HG02678 (cell line): ENCODE measurements at regions not wholly inside any gene's neighbourhood (a gene's known extent, or its start where the extent isn't known, plus 50 kb on each side); places are given as distances from the start of the nearest gene placed in this dataset.

Source experiments
- ATAC-seq: cut with Tn5 transposase; IDR thresholded peaks from one replicate; pipeline ENCODE4 v1.9.1; 2021; ENCODE audit warnings: mild to moderate bottlenecking, moderate library complexity; ENCODE audit not compliant: unreplicated experiment

DNA sequence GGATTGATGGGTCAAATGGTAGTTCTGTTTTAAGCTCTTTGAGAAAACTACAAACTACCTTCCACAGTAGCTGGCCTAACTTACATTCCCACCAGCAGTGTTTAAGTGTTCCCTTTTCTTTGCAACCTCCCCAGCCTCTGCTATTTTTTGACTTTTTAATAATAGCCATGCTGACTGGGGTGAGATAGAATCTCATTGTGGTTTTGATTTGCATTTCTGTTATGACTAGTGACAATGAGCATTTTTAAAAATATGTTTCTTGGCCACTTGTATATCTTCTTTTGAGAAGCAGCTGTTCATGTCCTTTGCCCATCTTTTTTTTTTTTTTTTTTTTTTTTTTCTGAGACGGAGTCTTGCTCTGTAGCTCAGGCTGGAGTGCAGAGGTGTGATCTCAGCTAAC lies 155.2 kb upstream of the BMPER start:
- peak; percentile 77 for ATAC-seq

DNA sequence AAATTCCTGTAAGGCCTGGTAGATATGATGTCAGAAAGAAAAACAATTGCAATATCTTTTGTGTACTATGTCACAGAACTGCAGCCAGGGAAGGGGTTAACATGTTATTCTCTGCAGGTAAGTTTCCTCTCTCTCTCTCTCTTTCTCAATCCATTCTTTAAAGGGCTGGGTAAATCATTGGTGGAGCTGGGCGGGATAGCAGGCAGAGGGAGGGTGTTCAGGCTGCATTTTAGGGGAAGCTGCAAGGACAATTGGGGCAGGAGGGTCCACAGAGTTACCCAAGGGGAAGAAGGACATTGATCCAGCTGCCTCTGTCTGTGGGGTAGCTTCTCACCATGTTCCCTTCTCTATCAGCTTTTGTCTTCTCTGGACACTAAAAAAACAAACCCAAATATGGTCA lies 153.9 kb upstream of the BMPER start:
- no peak for ATAC-seq

DNA sequence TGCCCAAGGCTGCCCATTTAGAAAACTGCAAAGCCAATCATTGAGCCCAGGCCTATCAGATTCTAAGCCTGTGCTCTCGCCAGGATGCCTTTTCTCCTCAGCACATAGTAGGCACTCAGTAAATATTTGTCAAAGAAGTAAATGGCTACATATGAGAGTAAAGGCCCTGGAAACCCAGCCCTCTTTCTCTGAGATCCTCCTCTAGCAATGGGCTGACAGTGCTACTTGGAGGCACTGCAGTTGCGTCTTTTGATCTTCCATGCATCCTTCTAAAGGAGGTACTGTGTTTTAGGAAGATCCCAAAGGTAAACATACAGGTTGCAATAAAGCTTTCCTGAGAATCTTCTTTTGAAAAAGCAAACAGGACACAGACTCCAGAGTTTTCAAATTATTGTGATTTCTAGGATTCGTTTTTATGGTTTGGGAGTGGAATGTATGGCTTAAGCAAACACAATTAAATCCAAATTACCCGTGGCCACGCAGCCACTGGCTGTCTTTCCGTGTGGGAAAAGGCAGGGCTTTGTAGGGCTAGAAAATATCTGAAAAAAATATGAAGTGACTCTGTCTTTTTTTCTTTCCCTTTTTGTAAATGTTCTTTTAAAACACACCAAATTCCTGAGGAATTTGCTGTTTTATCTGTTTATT lies 151.3 kb upstream of the BMPER start:
- ATAC-seq, result no peak

DNA sequence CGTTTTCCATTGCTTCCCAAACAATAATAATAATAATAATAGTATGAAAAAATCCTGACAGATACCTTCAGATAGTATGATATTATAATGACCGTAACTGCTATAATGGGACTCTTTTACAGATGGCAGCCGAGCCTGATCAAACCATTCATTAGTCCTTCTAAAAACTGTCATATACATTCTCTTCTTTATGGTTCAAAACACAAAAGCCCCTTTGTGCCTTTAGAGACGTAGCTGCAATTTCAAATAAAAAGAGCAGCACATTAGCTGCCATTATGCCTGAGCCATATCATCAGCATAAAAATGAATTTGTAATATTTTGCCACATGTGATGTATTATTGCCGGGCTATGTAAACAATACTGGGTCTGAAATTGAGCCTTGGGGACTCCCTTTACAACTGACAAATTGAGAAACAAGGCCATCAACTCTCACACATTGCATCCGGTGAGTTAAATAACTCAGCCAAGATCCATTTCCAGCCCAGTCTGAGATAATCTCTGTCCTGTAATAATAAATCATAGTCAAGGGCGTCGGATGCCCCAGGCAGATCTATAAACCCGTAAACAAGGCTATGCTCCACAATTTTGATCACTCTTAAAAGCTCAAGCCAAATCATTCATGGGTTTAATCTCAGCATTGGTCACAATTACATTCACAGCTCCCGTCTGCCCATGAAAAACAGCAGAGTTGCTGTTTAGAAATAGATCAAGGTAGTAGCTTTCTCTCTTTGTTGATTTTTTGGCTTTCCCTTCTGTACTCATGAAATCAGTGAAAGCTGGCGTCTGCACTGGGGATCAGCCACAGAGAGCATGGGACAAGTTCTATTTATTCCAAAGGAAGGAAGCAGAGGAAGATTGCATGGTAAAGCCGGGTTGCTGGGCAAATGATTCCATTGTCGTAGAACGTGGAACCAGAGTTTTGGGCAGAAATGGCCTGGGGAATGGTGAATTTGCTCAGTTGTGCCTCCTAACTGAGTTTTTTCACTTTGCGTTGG lies 150.1 kb upstream of the BMPER start:
- no peak for ATAC-seq

DNA sequence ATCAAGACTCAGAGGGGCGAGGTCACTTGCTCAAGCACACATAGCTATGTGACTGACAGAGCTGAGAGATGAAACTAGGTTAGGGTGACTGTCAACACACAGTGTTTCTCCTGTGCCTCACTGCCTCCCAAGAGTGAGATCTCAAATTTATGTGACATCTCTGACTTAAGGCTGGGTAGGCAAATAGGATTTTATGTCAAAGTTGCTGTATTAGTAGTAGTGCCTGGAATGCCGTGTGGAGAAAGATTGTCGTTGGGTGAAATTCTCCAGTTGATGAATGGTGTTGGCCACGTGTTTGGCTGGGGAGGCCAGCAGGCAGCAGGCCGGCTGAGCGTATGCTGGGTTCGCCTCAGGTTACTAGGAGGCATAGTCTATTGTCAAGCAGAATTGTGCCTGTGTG lies 148.3 kb upstream of the BMPER start:
- ATAC-seq, result no peak

DNA sequence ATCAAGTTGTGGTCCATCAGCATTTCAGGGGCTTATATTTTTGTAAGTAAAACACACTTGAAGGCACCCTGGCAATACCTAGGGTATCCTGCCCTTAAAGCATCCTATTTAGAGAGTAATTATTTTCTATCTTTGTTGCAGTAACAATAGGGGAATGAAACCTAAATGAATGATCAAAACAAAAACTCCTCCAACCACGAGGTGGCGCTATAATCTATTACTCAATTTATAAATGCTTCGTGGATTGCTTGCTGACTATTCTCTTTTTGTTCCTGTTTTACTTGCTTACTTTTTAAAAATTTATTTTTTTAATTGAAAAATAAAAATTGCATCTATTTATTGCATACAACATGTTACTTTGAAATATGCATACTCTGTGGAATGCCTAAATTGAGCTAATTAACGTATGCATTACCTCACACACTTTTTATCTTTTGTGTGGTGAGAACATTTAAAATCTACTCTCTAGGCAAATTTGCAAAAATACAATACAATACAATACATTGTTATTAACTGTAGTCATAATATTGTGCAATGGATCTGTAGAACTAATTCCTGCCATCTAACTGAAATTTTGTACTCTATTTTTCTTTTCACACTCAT lies 147.7 kb upstream of the BMPER start:
- ATAC-seq, result no peak

DNA sequence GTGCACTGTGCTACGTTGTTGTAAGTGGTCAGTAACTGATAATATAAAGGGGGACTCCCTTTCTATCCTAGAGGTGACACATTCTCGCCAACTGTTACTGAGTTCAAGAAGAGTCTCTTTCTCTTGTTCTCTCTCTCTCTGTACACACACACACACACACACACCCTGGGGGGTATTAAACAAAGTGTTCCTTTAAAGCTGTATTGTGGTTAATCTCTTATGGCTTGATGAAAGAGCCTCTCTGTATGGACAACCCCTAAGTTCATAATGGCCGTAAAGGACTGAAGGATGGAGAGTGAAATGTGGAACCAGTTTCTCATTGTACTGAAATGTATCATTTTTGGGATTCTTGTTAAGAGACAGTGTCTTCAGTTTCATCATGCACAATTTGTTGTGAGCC lies 145.2 kb upstream of the BMPER start:
- no peak for ATAC-seq

DNA sequence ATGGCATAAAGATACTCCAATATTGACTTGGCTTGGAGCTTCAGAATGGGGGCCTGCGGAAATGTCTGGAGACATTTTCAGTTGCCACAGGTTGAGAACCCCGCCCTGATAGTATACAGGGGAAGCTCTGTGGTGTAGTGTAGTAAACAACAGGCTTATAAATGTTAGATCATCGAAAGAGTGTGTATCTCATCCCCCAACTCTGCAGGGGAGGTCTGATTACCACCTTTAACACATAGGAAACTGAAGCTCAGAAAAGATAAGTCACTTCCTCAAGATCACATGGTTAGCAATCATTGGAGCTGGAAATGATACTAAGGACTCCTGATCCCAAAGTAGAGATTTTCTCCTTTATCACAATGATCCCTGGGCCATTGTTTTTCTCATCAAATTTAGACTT lies 144.5 kb upstream of the BMPER start:
- no peak for ATAC-seq

DNA sequence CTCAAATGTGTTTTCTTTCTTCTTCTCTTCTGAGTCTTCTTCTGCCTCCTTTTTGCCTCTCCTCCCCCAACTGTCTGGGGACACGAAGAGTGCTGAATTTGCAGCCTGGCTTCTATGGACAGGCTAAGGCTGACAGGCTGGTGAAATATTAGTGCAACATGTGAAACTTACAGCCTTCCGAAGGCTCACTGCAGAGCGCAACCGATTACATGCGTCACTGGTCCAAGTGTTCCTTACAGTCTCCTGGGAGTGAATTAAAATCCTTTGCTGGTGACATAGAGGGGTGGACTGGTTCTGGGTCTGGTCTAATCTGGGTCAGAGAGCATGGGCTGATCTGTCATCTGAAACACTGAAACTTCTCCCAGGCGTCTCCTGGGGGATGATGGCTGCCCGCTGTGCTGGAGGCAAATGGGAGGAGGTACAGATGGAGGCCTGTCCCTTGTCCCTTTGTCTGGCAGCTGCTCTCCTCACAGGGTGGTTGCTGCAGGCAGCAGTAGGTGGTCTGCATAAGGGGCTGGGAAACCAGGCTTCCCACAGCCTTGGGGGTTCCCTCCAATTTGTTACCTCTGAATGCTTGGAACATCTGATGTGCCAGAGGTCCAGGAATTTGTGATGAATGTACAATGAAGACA lies 143.8 kb upstream of the BMPER start:
- ATAC-seq, result no peak

DNA sequence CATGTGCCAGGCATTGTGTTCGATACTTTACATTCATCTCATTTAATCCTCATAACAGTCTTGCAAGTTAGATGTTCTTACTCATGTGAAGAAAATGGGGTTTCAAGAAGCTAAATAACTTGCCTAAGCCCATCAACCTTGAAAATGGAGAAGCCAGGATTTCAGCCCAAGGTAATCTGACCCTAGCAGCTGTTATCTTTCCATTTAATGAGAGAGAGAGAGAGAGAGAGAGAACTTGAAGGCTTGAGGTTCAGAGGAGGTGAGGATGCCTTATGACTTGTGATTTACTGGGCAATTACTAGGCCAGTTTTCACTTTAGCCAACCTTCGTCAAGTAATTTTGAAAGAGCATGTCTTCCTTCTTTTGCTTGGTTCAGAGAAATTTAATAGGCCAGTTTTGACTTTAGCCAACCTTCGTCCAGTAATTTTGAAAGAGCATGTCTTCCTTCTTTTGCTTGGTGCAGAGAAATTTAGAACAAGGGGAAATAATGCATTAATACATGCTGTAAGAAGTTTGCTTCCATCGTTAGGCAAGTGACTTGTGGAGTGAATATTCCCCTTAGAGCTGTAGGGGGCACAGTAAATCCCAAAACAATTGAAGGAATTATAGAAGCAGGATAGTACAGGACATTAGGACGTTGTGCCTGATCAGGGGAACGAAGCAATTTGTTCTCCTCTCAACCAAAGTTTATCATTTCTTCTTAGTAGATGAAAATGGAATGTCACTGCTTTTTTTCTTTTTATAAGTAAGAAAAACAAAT lies 143.0 kb upstream of the BMPER start:
- no peak for ATAC-seq

DNA sequence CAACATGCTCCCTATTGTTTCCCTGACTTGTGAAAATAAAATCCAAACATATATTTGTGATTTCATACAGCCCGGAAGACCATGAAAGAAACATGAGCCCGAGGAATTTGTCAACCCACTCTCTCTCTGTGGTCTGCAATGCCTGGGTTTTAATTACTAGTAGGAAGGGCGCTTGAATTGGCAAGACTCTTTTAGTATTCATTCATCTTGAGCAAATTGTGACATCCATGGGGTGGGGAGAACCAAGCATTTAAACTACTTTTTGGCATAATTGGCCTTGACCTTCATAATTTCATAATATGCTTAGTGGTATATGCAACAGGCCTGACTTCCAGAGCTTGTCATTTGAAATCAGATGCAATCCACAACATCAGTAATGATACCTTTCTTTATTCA lies 142.4 kb upstream of the BMPER start:
- ATAC-seq, result no peak

DNA sequence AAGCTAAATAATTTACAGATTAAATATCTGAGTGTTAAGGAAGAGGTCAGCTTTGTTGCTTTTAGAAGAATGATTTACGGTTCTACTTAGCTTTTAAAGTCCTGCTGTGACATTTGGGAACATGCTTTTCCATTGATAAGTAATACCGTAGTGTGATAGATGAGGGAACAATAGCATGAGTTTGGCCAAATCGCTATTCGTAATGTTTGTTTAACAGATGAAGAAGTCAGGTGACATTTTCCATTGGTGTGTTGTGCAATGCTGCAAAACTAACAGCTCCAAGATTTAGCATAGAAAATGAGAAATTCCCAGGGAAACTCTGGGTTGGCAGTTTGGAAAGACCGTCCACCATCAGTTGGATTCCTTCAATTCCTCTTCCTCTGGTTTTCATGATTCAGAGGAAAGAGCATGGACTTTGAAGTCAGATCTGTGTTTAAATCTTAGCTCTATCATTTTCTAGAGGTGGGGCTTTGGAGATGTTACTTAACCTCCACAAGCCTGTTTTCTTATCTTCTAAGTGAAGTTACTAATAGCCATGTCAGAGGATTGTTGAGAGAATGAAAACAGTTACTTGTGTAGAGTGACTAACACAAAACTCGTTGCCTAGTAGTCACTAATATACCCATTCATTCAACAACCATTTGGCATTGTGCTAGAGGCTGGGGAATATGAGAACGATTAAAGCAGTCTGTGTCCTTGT lies 140.4 kb upstream of the BMPER start:
- no peak for ATAC-seq

DNA sequence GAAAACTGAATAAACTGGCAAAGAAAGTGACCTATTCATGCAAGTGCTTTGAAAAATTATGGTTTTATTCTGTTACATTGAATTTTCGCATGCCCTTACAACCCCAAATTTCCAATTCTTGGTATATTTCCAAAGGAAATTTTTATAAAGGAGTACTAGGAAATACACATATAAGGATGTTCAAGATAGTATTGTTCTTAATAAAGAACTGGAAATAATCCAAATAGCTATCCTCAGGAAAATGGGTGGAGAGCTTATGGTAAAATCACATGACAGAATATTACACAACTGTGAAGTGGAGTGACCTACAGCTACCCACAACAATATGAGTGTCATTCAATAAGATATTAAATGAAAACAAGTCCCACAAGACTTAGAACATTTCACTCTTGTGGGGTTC lies 138.9 kb upstream of the BMPER start:
- no peak for ATAC-seq

DNA sequence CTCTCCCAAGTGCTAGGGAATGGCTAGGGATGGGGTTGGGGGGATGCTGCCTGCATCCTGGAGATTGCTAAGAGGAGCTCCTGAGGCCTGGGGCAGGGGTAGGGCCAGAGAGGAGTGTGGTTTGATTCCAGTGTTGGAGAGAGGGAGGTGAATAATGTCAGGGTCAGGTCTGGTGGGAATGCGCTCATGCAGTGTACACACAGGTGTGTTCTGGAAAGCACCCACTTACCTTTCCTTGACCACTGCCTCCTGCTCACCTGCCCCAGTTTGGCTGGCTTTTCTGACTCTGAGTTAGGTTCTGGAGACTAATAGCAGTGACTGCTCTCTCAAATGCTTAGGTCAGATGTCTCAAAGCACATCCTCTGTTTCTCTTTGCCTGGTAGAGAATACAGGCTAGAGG lies 135.4 kb upstream of the BMPER start:
- ATAC-seq, result no peak

DNA sequence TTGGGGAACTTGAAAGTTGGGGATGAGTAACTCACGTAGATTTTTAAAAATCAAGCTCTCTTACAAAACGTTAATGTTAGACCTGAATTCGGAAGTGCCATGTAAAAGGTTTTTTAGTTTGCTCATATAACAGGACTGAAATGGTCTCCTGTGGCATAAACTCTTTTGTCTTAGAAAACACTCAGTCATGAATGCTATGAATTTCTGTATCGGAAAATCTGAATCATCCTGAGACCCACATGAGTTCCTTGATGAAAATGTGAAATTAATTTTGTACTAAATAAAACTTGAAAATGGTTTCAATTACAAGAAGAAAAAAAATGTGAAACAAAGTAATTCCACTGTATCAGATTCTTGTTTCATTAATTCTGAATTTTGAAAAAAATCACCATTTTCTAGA lies 134.8 kb upstream of the BMPER start:
- no peak for ATAC-seq

DNA sequence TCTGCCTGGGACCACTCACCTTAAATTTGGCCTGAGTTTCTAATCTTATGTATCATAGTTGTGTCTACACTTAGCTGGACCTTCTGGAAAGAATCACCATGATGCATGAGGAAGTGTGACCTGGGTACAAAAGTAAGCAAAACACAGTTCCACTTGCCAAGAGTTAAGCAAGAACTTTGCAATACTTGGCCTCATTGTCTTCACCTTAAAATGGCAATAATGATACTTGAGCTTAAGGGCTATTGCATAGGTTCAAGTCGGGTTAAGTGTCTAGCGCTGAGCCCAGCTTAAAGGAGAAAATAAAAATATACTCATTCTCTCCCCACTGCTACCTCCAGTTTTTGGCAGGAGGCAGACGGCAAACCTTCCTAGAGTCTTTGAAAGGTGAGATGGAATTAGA lies 133.9 kb upstream of the BMPER start:
- ATAC-seq, result no peak

DNA sequence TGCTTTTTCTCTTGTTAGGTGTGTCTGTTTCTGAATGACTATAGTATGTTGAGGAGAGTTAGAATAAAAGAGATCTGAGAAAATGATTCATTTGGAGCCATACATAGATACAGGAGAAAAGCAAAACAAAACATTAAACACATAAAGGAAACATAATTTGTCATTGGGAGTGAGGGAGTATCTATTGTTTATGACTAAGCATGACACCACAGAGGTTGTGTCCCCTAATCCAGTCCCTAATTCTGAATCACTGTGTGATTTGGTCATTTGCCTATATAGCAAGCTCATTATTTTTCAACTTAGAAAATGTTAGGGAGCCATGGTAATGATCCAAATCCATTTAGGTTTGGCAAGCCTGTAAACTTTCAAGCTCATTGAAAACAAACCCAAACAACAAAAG lies 132.3 kb upstream of the BMPER start:
- no peak for ATAC-seq

DNA sequence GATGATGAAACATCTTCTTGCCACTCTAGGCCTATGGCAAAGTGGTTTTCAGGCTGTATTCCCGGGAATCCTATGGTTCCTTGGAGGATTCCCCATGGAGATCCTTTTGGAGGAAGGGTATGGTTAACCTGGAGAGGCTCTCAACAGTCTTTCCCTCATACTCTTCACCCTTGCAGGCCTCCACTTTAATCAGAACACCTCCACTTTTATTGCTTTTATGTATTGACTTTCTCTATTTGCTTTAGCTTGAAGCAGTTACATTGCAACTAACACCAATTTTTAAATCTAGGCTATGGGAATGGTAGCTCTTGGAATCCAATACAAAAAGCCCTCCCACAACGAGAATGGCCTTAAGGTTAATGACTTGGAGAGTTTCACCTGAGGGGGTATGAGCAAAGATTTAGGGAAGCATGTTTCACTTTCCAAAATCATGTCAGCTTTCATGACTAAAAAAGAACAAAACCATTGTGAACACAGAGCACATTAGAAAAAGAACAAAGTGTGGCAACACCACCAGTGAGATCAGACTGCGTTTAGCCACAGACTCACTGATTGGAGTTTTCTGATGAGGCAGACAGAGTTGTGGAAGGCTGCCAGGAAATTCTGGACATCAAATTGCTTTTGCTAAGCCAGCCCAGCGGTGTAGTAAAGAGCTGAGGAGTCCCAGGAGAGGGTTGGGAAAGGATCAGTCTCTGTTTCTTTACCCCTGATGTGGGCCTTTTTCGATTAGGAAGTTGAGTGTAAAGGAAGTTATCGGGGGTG lies 130.4 kb upstream of the BMPER start:
- no peak for ATAC-seq

DNA sequence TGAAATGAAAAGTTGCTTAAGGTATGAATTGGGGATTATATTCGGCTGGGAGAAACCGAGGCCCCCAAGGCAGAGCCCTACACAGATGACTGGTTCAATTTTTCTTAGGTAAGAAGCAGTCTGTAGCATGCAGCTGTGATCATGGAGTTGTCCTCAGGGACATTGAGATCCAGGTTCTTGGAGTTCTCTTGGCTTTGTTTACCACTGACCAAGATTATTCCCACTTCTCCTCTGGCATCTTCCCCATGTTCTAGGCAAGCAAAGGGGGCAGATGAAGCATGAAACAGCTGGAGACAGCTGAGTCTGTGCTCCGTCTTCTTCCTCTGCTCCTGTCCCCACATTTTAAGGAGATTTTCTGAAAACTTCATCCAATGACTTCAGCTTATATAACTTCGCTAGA lies 129.5 kb upstream of the BMPER start:
- ATAC-seq, result no peak
